ENCODE measurements at regions not wholly inside any gene's neighbourhood (a gene's known extent, or its start where the extent isn't known, plus 50 kb on each side); places are given as distances from the start of the nearest gene placed in this dataset.

DNA sequence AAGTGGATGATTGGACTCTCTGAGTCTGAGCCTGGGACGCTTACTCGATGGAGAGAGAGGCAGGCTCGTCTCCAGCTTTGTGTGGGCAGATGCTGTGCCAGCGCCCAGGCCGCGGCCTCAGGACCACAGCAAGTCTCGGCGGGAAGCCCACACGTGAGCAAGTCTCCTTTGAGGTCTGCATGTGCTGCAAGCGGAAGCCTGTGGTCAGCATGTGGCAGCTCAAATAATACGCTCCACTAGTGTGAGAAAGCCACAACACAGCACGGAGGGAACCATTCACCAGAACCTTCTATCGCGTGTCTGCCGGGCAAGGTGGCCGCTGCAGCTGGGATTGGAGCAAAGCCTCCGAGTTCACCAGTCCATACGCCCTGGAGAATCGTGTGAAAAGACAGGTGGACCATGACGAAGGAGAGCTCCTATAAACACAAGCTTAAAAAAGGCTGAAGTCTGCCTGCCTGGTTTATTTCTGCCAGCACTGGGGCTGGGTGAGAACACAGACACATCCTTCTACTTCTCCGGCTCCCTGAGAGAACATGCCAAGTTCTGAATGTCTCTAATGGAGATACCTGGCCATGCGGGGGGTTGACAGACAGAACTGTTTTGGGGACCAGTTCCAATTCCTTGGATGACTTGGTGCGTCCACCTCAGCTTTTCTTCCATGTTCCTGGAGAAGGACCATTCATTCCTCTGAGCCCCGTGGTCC is 82.0 kb upstream of the LRIG1 start (continued):
- TF ChIP-seq BHLHE40 (IDR thresholded peaks at IDR 0.05; ENCODE audit: borderline replicate concordance in 1 of 2, low read depth in 2 of 2, low read length in 1 of 2) (peak; percentile 99), ATF7 (IDR thresholded peaks at IDR 0.05; ENCODE audit: low read depth) (no peak), PAX5 (IDR thresholded peaks at IDR 0.05; ENCODE audit: borderline replicate concordance, low read depth, low read length) (peak; percentile 94), TCF12 (IDR thresholded peaks at IDR 0.05; ENCODE audit: low read depth, low read length) (peak; percentile 56; the same call in 1 of the 2 replicates), CBFB (IDR thresholded peaks at IDR 0.05; ENCODE audit: low read depth) (peak; percentile 60; the same call in 1 of the 2 replicates), IRF4 (IDR thresholded peaks at IDR 0.05; ENCODE audit: low read depth, low read length) (no peak), TBL1XR1 (IDR thresholded peaks at IDR 0.05; ENCODE audit: low read depth, low read length) (peak; percentile 62; the same call in 1 of the 2 replicates), IKZF1 (conservative IDR thresholded peaks at IDR 0.05) (peak; percentile 56), BCL11A (IDR thresholded peaks at IDR 0.05; ENCODE audit: low read depth, low read length) (peak; percentile 44; the same call in 1 of the 2 replicates), MTA3 (IDR thresholded peaks at IDR 0.05; ENCODE audit: borderline replicate concordance, low read length) (peak; percentile 76; the same call in 1 of the 2 replicates), EED (IDR thresholded peaks at IDR 0.05; ENCODE audit: low read depth) (0 out of 2 replicates have a peak, but pooled peaks have one; percentile 28), TCF3 (IDR thresholded peaks at IDR 0.05; ENCODE audit: borderline replicate concordance, insufficient read depth, low read depth, low read length) (0 out of 2 replicates have a peak, but pooled peaks have one; percentile 65), NFIC (IDR thresholded peaks at IDR 0.05; ENCODE audit: low read depth, low read length) (peak; percentile 79)
- TF ChIP-seq, protein P1, sequence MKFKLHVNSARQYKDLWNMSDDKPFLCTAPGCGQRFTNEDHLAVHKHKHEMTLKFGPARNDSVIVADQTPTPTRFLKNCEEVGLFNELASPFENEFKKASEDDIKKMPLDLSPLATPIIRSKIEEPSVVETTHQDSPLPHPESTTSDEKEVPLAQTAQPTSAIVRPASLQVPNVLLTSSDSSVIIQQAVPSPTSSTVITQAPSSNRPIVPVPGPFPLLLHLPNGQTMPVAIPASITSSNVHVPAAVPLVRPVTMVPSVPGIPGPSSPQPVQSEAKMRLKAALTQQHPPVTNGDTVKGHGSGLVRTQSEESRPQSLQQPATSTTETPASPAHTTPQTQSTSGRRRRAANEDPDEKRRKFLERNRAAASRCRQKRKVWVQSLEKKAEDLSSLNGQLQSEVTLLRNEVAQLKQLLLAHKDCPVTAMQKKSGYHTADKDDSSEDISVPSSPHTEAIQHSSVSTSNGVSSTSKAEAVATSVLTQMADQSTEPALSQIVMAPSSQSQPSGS (IDR thresholded peaks at IDR 0.05; ENCODE audit: low read length) = peak; percentile 73; the same call in 1 of the 2 replicates
- TF ChIP-seq, protein P2, sequence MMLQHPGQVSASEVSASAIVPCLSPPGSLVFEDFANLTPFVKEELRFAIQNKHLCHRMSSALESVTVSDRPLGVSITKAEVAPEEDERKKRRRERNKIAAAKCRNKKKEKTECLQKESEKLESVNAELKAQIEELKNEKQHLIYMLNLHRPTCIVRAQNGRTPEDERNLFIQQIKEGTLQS (IDR thresholded peaks at IDR 0.05; ENCODE audit: borderline replicate concordance, extremely low read depth, low read depth, low read length) = no peak

Data from GM12878 (cell line).